H1 (cell line): ENCODE measurements at regions not wholly inside any gene's neighbourhood (a gene's known extent, or its start where the extent isn't known, plus 50 kb on each side); places are given as distances from the start of the nearest gene placed in this dataset.
A peak's percentile ranks its signal among the peaks of the same experiment; 100 is the strongest.

Experiments used
- CTCF ChIA-PET: fragments of 300-600 bp; sonication (Branson Sonifier 250); formaldehyde crosslinking; loops from one replicate; lab custom pipeline; 2021; ENCODE audit not compliant: partially characterized antibody; lab: Charles Lee
- POLR2A ChIA-PET: fragments of 300-600 bp; sonication (Branson Sonifier 250); formaldehyde crosslinking; loops from one replicate; lab custom pipeline; 2021; ENCODE audit warnings: inconsistent platforms; ENCODE audit not compliant: partially characterized antibody; lab: Charles Lee
- DNase-seq, 2 experiments: peaks; one replicate each; pipeline versions ENCODE4 v3.0.0 to v3.0.0-alpha.2; 2010 to 2022; ENCODE audit warnings: low spot score in 2 of 2, low read depth in 1 of 2, mixed read lengths in 1 of 2
- FAIRE-seq: peaks from 2 replicates; lab custom pipeline; 2011; peaks lifted over from hg19 to GRCh38; lab: Jason Lieb, UNC
- H2AFZ ChIP-seq: 2 replicates; pipeline ENCODE4 v1.8.1; 2012; ENCODE audit warnings: low read length, inconsistent platforms
- H2AK5ac ChIP-seq: 2 replicates; pipeline ENCODE4 v1.6.1; 2013; ENCODE audit warnings: low read depth, low read length
- H2BK120ac ChIP-seq: replicated peaks from 2 replicates; pipeline ENCODE3; 2013; ENCODE audit warnings: low read depth, low read length, inconsistent platforms
- H2BK12ac ChIP-seq: 2 replicates; pipeline ENCODE4 v1.6.1; 2013; ENCODE audit warnings: low read depth, low read length
- H2BK15ac ChIP-seq: 2 replicates; pipeline ENCODE4 v1.6.1; 2013; ENCODE audit warnings: low read length
- H2BK20ac ChIP-seq: 2 replicates; pipeline ENCODE4 v1.6.1; 2013; ENCODE audit warnings: low read length
- H2BK5ac ChIP-seq: 2 replicates; pipeline ENCODE4 v1.6.1; 2013; ENCODE audit warnings: low read depth, low read length
- H3K14ac ChIP-seq: 2 replicates; pipeline ENCODE4 v1.6.1; 2013; ENCODE audit warnings: inconsistent platforms; ENCODE audit not compliant: insufficient read length
- H3K18ac ChIP-seq: 2 replicates; pipeline ENCODE4 v1.6.1; 2013; ENCODE audit warnings: low read length; ENCODE audit errors: extremely low read depth
- H3K23ac ChIP-seq: 2 replicates; pipeline ENCODE4 v1.6.1; 2013; ENCODE audit warnings: inconsistent platforms; ENCODE audit not compliant: insufficient read length
- H3K23me2 ChIP-seq: 2 replicates; pipeline ENCODE4 v1.6.1; 2013; ENCODE audit warnings: low read depth, low read length
- H3K27ac ChIP-seq: 2 replicates; pipeline ENCODE4 v1.6.1; 2011; ENCODE audit warnings: low read depth, low read length, inconsistent platforms
- H3K27me3 ChIP-seq, 4 experiments: replicated peaks in 1 of 4; 1 replicate in 1 of 4; 2 replicates in 3 of 4; pipeline versions ENCODE4 v1.6.1 to v1.8.1; 2011 to 2013; ENCODE audit warnings: low read length in 3 of 4, mild to moderate bottlenecking in 3 of 4, inconsistent platforms in 2 of 4, mixed read lengths in 2 of 4, moderate library complexity in 1 of 4; ENCODE audit not compliant: control insufficient read depth in 3 of 4, insufficient read depth in 3 of 4; ENCODE audit errors: extremely low read depth in 1 of 4
- H3K36me3 ChIP-seq, 4 experiments: 2 replicates each; pipeline versions ENCODE4 v1.6.1 to v1.8.1; 2011 to 2013; ENCODE audit warnings: mild to moderate bottlenecking in 4 of 4, low read length in 3 of 4, moderate library complexity in 2 of 4, control low read depth in 1 of 4, inconsistent platforms in 1 of 4; ENCODE audit not compliant: insufficient read depth in 4 of 4, control insufficient read depth in 2 of 4
- H3K4ac ChIP-seq: replicated peaks from 2 replicates; pipeline ENCODE3; 2013; ENCODE audit warnings: low read length, low read depth, mixed read lengths, inconsistent platforms; ENCODE audit not compliant: insufficient read length
- H3K4me1 ChIP-seq, 4 experiments: replicated peaks in 1 of 4; 1 replicate in 1 of 4; 2 replicates in 3 of 4; pipeline versions ENCODE4 v1.6.1 to v1.8.1; 2011 to 2013; ENCODE audit warnings: low read length in 3 of 4, inconsistent platforms in 2 of 4, mixed read lengths in 1 of 4; ENCODE audit not compliant: insufficient read depth in 4 of 4, control insufficient read depth in 3 of 4
- H3K4me2 ChIP-seq, 2 experiments: 2 replicates each; pipeline versions ENCODE4 v1.6.1 to v1.8.1; 2011 to 2013; ENCODE audit warnings: low read depth in 2 of 2, low read length in 2 of 2, control low read depth in 1 of 2, inconsistent platforms in 1 of 2, mild to moderate bottlenecking in 1 of 2; ENCODE audit not compliant: insufficient read depth in 1 of 2
- H3K4me3 ChIP-seq, 4 experiments: fragments of 200-600, 300-600 bp in 1 of 4; sonication (generic), shearing (Covaris generic), sonication (Bioruptor Twin) in 1 of 4; 2 replicates each; pipeline versions ENCODE4 v1.5.1 to v1.8.1; 2011 to 2016; ENCODE audit warnings: low read length in 4 of 4, low read depth in 3 of 4, control low read depth in 2 of 4, inconsistent platforms in 2 of 4, mild to moderate bottlenecking in 2 of 4, mixed read lengths in 1 of 4, moderate library complexity in 1 of 4; ENCODE audit not compliant: insufficient read depth in 2 of 4; ENCODE audit errors: extremely low read depth in 1 of 4
- H3K56ac ChIP-seq: replicated peaks from 2 replicates; pipeline ENCODE3; 2013; ENCODE audit warnings: low read depth, mild to moderate bottlenecking, mixed read lengths, low read length, inconsistent platforms; ENCODE audit not compliant: insufficient read length
- H3K79me1 ChIP-seq: 2 replicates; pipeline ENCODE4 v1.6.1; 2013; ENCODE audit warnings: low read depth, low read length, control low read depth
- H3K79me2 ChIP-seq, 2 experiments: 2 replicates each; pipeline versions ENCODE4 v1.6.1 to v1.8.1; 2012 to 2013; ENCODE audit warnings: low read length in 2 of 2, mild to moderate bottlenecking in 2 of 2, inconsistent platforms in 1 of 2; ENCODE audit not compliant: insufficient read depth in 2 of 2, control insufficient read depth in 1 of 2
- H3K9ac ChIP-seq, 4 experiments: replicated peaks in 1 of 4; 1 replicate in 1 of 4; 2 replicates in 3 of 4; pipeline versions ENCODE4 v1.6.1 to v1.8.1; 2011 to 2013; ENCODE audit warnings: low read depth in 3 of 4, low read length in 3 of 4, control low read depth in 2 of 4, mild to moderate bottlenecking in 2 of 4, moderate library complexity in 2 of 4, inconsistent platforms in 1 of 4; ENCODE audit errors: extremely low read depth in 1 of 4
- H3K9me3 ChIP-seq, 2 experiments: 2 replicates each; pipeline versions ENCODE4 v1.6.1 to v1.8.1; 2012 to 2013; ENCODE audit warnings: mild to moderate bottlenecking in 2 of 2, moderate library complexity in 2 of 2, control low read depth in 1 of 2, inconsistent platforms in 1 of 2, low read depth in 1 of 2, low read length in 1 of 2, mixed read lengths in 1 of 2; ENCODE audit not compliant: insufficient read depth in 2 of 2
- H4K20me1 ChIP-seq, 2 experiments: replicated peaks in 1 of 2; 2 replicates each; pipeline versions ENCODE3 to v1.8.1; 2011 to 2013; ENCODE audit warnings: inconsistent platforms in 2 of 2, low read length in 2 of 2, mild to moderate bottlenecking in 1 of 2; ENCODE audit not compliant: insufficient read depth in 2 of 2, control insufficient read depth in 1 of 2
- H4K5ac ChIP-seq: 2 replicates; pipeline ENCODE4 v1.6.1; 2013; ENCODE audit warnings: low read length, low read depth, mixed read lengths, inconsistent platforms; ENCODE audit not compliant: insufficient read length
- H4K8ac ChIP-seq: 2 replicates; pipeline ENCODE4 v1.8.0; 2013; ENCODE audit warnings: mild to moderate bottlenecking, moderate library complexity, low read length, inconsistent platforms; ENCODE audit not compliant: insufficient read depth; ENCODE audit errors: extremely low read depth
- H4K91ac ChIP-seq: replicated peaks from 2 replicates; pipeline ENCODE3; 2013; ENCODE audit warnings: low read length, mixed read lengths, inconsistent platforms; ENCODE audit not compliant: insufficient read length
- BACH1 ChIP-seq: IDR thresholded peaks from 2 replicates; pipeline ENCODE4 v1.6.1; 2012; ENCODE audit warnings: low read length, improper control_type of control experiment
- EZH2 ChIP-seq: fragments of 200-600 bp; sonication (generic); IDR thresholded peaks from 2 replicates; pipeline ENCODE4 v1.7.1; 2012; ENCODE audit warnings: low read depth, mild to moderate bottlenecking, moderate library complexity, low read length, inconsistent platforms; ENCODE audit not compliant: severe bottlenecking
- JUND ChIP-seq: IDR thresholded peaks from 2 replicates; pipeline ENCODE4 v1.6.1; 2011; ENCODE audit warnings: mild to moderate bottlenecking, improper control_type of control experiment, low read length
- RXRA ChIP-seq: IDR thresholded peaks from 2 replicates; pipeline ENCODE4 v1.6.1; 2011; ENCODE audit warnings: low read depth, mild to moderate bottlenecking, low read length, moderate library complexity; ENCODE audit not compliant: insufficient read depth
- WGBS, 2 experiments: shearing (Covaris generic) in 1 of 2; methylation state at CpG; one replicate each; pipeline versions ENCODE4 v1.1.6 to v1.1.7; 2013 to 2015; ENCODE audit warnings: low lambda C conversion rate in 2 of 2, mixed read lengths in 2 of 2, inconsistent platforms in 1 of 2, low coverage in 1 of 2, missing lambda C conversion rate in 1 of 2; ENCODE audit not compliant: insufficient replicate concordance in 2 of 2, insufficient coverage in 1 of 2, insufficient read length in 1 of 2; ENCODE audit errors: extremely low coverage in 1 of 2, missing lambda C conversion rate in 1 of 2; 5-methylcytosine and 5-hydroxymethylcytosine counted together

GRCh38 chr21:15365751-15366392 is 301.1 kb upstream of the NRIP1 start:
- H3K9ac ChIP-seq = no peak overlapping the region
- no peaks in the 10 kb centered on the region for H3K79me2 ChIP-seq
- no peak overlapping the region for H3K27ac ChIP-seq
- no peak overlapping the region for H3K56ac ChIP-seq
- no peak overlapping the region for H3K18ac ChIP-seq
- peak overlapping the region; percentile 81 for H2BK20ac ChIP-seq
- no peak overlapping the region for H3K4ac ChIP-seq
- no peak overlapping the region for H2BK15ac ChIP-seq
- no peaks in the 10 kb centered on the region for H3K36me3 ChIP-seq
- H3K9me3 ChIP-seq = no peaks in the 10 kb centered on the region
- H4K91ac ChIP-seq = no peak overlapping the region
- no peaks in the 10 kb centered on the region for H3K27me3 ChIP-seq
- H3K79me1 ChIP-seq = no peaks in the 10 kb centered on the region
- no peak overlapping the region for H3K23ac ChIP-seq
- no peak overlapping the region for H4K8ac ChIP-seq
- H2BK120ac ChIP-seq = no peak overlapping the region
- H3K4me1 ChIP-seq = peaks cover 0 to 8% (median 2%) of the 10 kb centered on the region in 4 experiments; a peak in 4 of 7 replicates
- H4K5ac ChIP-seq = no peak overlapping the region
- H2BK5ac ChIP-seq = no peak overlapping the region
- H3K4me3 ChIP-seq = no peak overlapping the region
- no peak overlapping the region for H2AK5ac ChIP-seq
- DNase-seq = no peak
- H3K23me2 ChIP-seq = no peaks in the 10 kb centered on the region
- TF ChIP-seq EZH2 = no peak
- no peak for TF ChIP-seq RXRA
- TF ChIP-seq JUND = peak; percentile 45; the same call in 1 of the 2 replicates
- peak; percentile 59 for TF ChIP-seq BACH1
- ChIA-PET CTCF (no interaction called here), POLR2A (no interaction called here)
- H2AFZ ChIP-seq = 0 out of 2 replicates have a peak overlapping the region, but pooled peaks have one; percentile 20
- H4K20me1 ChIP-seq = no peaks in the 10 kb centered on the region
- FAIRE-seq = no peak
- no peak overlapping the region for H3K4me2 ChIP-seq
- no peak overlapping the region for H2BK12ac ChIP-seq
- H3K14ac ChIP-seq = no peak overlapping the region
- 77% methylated on average over 5 of the region's 5 CpGs; no CpG with 5 or more reads in 1 of the 2 experiments for WGBS, 2 experiments
